RWPE1 (cell line): ENCODE measurements at regions not wholly inside any gene's neighbourhood (a gene's known extent, or its start where the extent isn't known, plus 50 kb on each side); places are given as distances from the start of the nearest gene placed in this dataset.

Source experiments
- CTCF ChIA-PET: fragments of 350-600 bp; sonication (Branson Sonifier 250); formaldehyde crosslinking; extraction: SDS; loops from one replicate; lab custom pipeline; 2021; lab: Yijun Ruan, JAX
- POLR2A ChIA-PET: fragments of 400-600 bp; formaldehyde crosslinking; extraction: SDS; loops from one replicate; lab custom pipeline; 2020; ENCODE audit warnings: antibody characterized with exemption; ENCODE audit not compliant: low non-redundant PET; lab: Yijun Ruan, JAX
- DNase-seq: peaks from one replicate; pipeline ENCODE4 v3.0.0; 2012; ENCODE audit warnings: low spot score
- H3K27ac ChIP-seq: fragments of 450-650 bp; 2 replicates; pipeline ENCODE4 v1.5.1; 2017
- CTCF ChIP-seq: fragments of 450-650 bp; conservative IDR thresholded peaks from 2 replicates; pipeline ENCODE4 v1.5.1; 2017; ENCODE audit warnings: low read depth, mild to moderate bottlenecking

- POLR2A ChIA-PET, result no interaction called here
- no peak overlapping the region for H3K27ac ChIP-seq
- CTCF ChIA-PET, result no interaction called here
- no peak for DNase-seq
- no peak for TF ChIP-seq CTCF
Observed at GRCh38 chr19:33914599-33914998, 117.9 kb downstream of the KCTD15 start.

GRCh38 chr19:33916792-33917191 lies 120.1 kb downstream of the KCTD15 start:
- CTCF ChIA-PET, result no interaction called here
- no peak overlapping the region for H3K27ac ChIP-seq
- TF ChIP-seq CTCF, result no peak
- no peak for DNase-seq
- POLR2A ChIA-PET, result no interaction called here

- CTCF ChIA-PET, result no interaction called here
Observed at GRCh38 chr19:33919291-33919690, 122.6 kb downstream of the KCTD15 start.

GRCh38 chr19:33921165-33921564 lies 124.5 kb downstream of the KCTD15 start:
- no peak for DNase-seq
- H3K27ac ChIP-seq, result no peak overlapping the region
- ChIA-PET POLR2A (no interaction called here), CTCF (no interaction called here)
- no peak for TF ChIP-seq CTCF

More at GRCh38 chr19:33919291-33919690, 122.6 kb downstream of the KCTD15 start:
- DNase-seq, result no peak
- H3K27ac ChIP-seq, result no peak overlapping the region
- POLR2A ChIA-PET, result no interaction called here
- no peak for TF ChIP-seq CTCF

- TF ChIP-seq CTCF, result no peak
- DNase-seq, result no peak
- H3K27ac ChIP-seq, result no peak overlapping the region
- CTCF ChIA-PET, result no interaction called here
- POLR2A ChIA-PET, result no interaction called here
Observed at GRCh38 chr19:33926306-33926705, 129.6 kb downstream of the KCTD15 start.

- ChIA-PET CTCF (no interaction called here), POLR2A (no interaction called here)
- no peak for TF ChIP-seq CTCF
- no peak overlapping the region for H3K27ac ChIP-seq
- DNase-seq, result no peak
Observed at GRCh38 chr19:33927789-33928457, 131.3 kb downstream of the KCTD15 start.
